Activated naive CD8-positive, alpha-beta T cell treated with anti-CD3 and anti-CD28 coated beads, Interleukin-2, amount 50 U/mL, for 16 hours (primary cell): ENCODE measurements at regions not wholly inside any gene's neighbourhood (a gene's known extent, or its start where the extent isn't known, plus 50 kb on each side); places are given as distances from the start of the nearest gene placed in this dataset.

ENCODE experiments used
- DNase-seq: peaks from one replicate; pipeline ENCODE4 v3.0.0-alpha.2; 2020; ENCODE audit warnings: low read depth, low spot score

DNA sequence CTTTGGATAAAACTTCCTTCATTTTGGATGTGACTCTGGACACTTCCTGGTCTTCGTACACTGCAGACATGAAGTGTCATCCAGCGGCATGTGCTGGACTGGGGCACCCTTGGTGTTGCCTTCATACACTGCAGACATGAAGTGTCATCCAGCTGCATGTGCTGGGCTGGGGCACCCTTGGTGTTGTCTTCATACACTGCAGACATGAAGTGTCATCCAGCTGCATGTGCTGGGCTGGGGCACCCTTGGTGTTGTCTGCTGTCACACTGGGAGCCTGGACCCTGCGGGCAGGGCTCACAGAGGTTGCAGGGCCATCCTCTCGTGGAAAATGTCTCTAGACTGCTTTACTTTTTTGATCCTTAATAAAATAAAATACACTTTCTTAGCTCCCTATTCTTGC, 771.4 kb downstream of the BRD1 start:
- no peak for DNase-seq

DNA sequence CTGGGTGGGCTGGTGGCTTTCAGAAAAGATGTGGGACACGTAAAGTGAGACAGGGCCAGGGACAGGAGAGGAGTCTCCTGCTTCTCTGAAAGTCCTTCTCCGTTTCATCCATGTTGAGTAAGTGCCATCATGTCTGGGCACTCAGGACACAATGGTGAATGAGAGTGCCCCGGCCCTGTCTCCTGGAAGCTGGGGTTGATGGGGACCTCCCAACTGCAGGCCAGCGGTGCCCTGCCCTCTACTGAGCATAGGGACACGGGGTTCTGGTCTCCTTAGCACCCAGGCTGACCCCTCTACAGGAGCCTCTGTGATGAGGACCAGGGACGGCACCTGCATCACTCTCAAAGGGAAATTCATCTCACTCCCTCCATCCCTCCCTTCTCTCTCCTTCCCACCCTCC, 772.3 kb downstream of the BRD1 start:
- DNase-seq = no peak

DNA sequence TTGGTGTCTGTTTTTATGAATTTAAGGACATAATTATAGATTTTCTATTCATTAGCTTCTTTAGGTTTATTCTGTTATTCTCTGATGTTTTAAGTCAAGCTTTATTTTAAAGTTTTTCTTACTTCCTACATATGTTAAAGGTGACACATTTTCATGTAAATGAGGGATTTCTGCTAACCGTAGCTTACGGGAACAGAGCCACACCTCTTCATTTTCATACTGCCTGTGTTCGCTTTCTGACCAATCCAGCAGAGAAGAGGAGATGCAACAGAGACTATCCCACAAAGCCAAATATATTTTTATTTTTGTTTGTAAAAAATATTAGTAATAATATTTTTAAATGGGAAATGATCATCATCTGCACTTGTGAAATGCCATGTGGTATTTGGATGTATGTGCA, 774.1 kb downstream of the BRD1 start:
- DNase-seq = no peak

GRCh38 chr22:49052560-49052959, 775.1 kb downstream of the BRD1 start:
- no peak for DNase-seq

- no peak for DNase-seq
Observed at GRCh38 chr22:49052023-49052538, 775.6 kb downstream of the BRD1 start.

DNA sequence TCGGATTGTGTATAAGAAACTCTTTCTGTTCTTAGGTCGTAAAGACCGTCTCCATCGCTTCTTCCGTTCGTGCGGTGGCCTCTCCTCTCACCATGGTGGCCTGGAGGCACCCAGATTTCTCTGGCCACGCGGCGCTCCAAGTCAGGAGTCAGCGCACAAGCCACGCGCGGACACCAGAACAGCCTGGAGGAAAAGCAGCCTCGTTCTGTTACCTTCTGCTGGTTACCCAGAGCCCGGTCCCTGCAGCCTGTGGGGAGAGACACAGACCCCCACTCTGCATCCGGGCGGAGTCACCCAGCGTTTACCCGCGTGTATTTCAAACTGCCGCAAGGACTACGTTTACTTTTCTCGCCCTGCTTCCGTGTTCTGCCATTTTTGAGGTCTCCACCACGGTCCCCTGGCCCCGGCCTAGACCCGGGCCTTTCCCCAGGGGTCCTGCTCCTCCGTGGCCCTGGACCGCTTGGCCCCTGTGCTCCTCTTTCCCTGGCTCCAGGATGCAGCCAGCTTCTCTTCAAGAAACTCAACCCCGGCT, 776.1 kb downstream of the BRD1 start:
- no peak for DNase-seq

- DNase-seq = no peak
Observed at GRCh38 chr22:49049691-49050090, 778.0 kb downstream of the BRD1 start.

DNA sequence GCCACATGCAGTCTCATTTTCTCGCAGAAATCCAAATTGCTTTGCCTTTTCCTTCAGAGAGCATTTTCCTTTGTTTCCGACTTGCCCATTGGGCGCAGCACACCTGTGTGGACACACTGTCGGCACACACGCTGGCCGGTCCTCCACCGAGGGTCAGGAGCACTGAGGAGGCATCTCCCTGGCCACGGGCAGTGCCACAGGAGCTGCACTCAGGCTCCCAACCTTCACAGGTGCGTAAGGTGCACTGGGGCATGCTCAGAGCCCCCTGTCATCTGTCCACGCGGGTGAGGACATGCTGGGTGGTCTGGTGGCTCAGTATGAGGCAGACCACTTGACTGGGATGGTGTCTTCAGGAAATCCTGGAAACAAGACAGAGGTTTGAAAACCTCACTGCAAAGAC, 779.1 kb downstream of the BRD1 start:
- DNase-seq = no peak

DNA sequence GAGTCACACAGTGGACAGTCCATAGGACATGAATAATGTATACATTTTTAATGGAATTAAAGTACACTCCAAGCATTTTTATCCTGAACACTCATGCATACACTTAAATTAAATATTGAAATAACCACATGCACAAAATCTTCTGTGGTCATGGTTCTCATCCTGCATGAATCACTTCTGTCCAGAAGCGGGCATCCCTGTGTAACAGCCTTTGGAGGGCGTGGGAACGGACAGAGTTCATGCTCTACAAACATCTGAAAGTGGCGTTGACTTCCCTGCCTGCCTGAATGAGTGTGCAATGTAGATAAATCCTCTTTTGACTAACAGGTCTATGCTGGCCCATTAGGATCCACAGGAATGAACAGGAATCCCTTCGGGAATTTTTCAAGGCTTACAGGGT, 780.2 kb downstream of the BRD1 start:
- no peak for DNase-seq

DNA sequence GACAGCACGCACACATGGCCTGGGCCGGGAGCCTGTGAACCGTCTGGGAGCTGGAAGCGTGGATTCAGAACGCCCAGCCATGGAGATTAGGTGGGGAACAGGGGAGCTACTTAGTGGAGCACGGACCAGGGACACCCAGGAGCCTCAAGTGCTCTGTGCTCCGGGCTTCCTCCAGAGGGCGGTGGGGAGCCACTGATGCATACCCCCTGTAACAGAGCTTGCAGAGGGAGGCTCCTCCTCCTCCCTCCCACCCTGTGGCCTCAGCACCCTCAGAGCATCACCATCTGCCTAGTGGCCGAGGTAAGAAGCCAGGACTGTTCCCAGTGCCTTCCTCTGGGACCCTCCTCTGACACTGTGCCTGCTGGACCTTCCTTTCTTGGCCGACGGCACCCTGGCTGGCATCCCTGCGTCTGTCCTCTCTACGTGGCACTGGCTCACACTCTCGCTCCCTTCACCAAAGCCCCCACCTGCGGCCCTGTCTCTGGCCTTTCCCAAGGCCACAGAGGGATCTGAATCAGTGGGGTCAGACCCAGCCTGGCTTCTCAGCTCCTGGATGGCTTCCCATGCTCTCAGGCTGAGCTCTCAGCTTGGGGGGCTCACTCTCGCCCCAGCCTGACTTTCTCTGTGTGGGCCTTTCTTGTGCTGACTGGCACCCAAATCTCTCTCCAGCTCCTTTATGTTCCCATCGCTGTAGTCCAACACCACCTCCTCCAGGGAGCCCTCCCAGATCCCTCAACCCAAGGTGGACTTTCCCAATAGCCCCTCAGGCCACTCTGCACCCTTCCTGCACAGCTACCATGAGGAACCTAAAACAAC, 780.9 kb downstream of the BRD1 start:
- no peak for DNase-seq

- DNase-seq = no peak
Observed at GRCh38 chr22:49046000-49046545, 781.6 kb downstream of the BRD1 start.

GRCh38 chr22:49045276-49045675, 782.4 kb downstream of the BRD1 start:
- no peak for DNase-seq

- DNase-seq = no peak
Observed at GRCh38 chr22:49044776-49045175, 782.9 kb downstream of the BRD1 start.

- no peak for DNase-seq
Observed at GRCh38 chr22:49044091-49044490, 783.6 kb downstream of the BRD1 start.

GRCh38 chr22:49042877-49043859, 784.5 kb downstream of the BRD1 start:
- DNase-seq = no peak

DNA sequence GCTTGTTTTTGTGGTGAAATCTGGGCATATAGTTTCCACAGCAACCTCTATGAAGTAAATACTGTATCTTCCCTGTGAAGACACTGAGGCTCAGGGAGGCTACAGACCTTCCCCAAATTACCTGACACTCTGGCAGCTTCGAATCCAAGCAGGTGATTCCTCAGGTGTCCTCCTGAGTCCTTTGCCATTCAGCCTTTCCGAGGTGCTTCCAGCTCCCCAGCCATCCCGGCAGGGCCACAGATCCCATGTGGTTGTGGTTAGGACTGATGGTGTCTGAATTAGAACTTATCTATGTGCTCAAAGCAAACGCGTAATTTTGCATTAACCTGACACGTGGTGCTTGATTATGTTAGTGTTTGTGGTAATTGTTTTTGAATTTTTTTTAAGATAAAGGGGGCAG, 785.6 kb downstream of the BRD1 start:
- no peak for DNase-seq

DNA sequence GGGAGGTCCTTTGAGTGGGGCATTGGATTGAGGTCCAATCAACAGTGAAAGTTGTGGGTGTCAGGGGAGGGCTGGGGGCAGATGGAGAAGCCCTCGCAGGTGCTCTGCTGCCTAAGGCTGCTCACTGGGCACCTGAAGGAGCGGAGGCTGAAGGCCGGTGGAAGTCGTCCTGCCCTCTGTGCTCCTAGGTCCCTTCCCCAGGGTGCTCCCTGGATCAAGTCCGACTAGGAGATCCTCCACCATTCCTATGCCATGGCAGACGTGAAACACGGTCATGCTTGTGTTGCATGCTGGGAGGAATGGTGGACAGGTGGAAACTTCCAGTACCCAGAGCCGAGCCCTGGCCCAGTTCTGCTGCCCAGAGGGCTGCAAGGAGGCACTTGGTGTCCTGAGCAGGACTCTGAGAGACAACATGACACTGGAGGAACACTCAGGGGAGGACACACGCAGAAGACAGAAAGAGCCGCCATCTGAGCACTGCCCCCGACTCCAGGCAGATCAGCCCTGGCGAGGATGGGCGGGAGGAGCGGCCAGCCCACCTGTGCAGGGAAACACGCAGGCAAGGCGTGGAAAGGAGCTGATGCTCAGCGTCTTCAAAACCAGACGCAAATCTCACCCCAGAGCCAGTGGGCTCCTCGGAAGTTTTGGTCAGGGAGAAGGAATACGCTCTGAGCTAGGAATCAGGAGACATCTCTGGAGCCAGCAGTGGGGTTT, 786.8 kb downstream of the BRD1 start:
- no peak for DNase-seq

DNA sequence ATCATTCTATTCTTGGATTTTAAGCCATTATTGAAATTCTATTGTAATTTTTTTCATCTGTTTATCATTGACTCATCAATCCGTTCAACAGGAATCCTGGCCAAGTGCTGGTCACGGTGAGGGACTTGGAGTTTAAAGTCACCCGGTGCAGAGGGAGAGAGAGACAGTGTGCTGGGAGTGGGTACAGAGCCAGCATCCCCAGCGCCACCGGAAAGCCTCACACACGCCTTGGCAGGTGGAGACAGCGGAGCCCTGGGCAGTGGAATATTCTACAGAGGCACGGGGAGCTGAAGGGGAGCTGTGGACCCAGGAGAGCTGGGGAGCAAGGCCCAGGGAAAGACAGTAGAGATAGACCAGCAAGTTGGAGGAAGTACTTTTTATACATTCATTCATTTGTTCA, 787.6 kb downstream of the BRD1 start:
- no peak for DNase-seq

DNA sequence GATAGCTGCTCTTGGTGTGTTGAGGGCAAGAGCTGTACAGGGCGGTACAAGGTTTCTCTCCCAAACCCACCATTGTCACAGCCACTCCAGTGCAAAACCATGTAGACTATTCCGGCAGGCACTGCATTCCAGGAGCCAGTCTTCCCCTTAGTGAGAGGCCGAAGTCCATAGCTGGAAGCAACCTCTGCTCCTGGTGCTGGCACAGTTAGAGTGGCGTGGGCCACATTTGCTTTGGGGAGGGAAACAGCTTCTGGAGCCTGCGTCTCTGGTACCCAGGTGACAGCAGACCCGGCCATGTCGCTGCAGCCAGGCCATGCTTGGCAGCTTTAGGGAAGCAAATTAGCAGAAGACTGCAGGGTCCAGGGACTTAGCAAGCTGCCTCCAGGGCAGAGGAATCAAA, 788.0 kb downstream of the BRD1 start:
- DNase-seq = no peak

GRCh38 chr22:49037701-49038245, 789.9 kb downstream of the BRD1 start:
- no peak for DNase-seq

DNA sequence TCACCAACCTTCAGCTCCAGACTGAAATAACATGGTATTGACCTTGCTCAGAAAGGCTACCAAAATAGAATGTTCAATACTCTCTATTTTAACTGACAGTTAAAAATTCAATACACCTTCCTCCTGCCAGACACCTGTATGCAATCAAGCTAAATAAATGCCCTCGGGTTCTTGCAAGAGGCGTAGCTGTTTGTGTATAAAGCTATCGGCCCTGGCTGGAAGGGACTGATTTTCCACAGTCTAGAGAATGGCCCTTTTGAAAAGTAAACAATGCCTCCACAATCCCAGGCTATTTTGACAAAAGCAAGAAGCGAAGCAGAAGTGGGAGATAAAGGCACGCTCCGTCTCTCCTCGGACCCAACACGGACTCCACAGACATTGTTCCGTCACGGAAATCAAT, 791.2 kb downstream of the BRD1 start:
- DNase-seq = no peak
